ENCODE measurements at regions not wholly inside any gene's neighbourhood (a gene's known extent, or its start where the extent isn't known, plus 50 kb on each side); places are given as distances from the start of the nearest gene placed in this dataset.
"Not testable (repeated sequence)": the region's sequence is repeated elsewhere in the genome, so short reads cannot be mapped to it uniquely, and the experiment has no call there.

- DNase-seq (ENCODE audit: low spot score), result no peak
Measured at GRCh38 chr2:122804494-122804893, 1049.0 kb downstream of the TSN start.

GRCh38 chr2:122805346-122805745 is 1049.9 kb downstream of the TSN start:
- DNase-seq (ENCODE audit: low spot score), result no peak

GRCh38 chr2:122808286-122808969 is 1053.0 kb downstream of the TSN start:
- DNase-seq (ENCODE audit: low spot score), result no peak

GRCh38 chr2:122812214-122812613 is 1056.8 kb downstream of the TSN start:
- not testable (repeated sequence) for DNase-seq (ENCODE audit: low spot score)

GRCh38 chr2:122815120-122815519 is 1059.7 kb downstream of the TSN start:
- no peak for DNase-seq (ENCODE audit: low spot score)

- no peak for DNase-seq (ENCODE audit: low spot score)
Measured at GRCh38 chr2:122816803-122817202, 1061.4 kb downstream of the TSN start.

GRCh38 chr2:122822319-122822718 is 1066.9 kb downstream of the TSN start:
- no peak for DNase-seq (ENCODE audit: low spot score)

GRCh38 chr2:122830157-122830556 is 1074.7 kb downstream of the TSN start:
- DNase-seq (ENCODE audit: low spot score), result no peak

- DNase-seq (ENCODE audit: low spot score), result no peak
Measured at GRCh38 chr2:122831649-122832048, 1076.2 kb downstream of the TSN start.

- no peak for DNase-seq (ENCODE audit: low spot score)
Measured at GRCh38 chr2:122843503-122843902, 1088.1 kb downstream of the TSN start.

- DNase-seq (ENCODE audit: low spot score), result no peak
Measured at GRCh38 chr2:122851161-122851560, 1095.7 kb downstream of the TSN start.

- DNase-seq (ENCODE audit: low spot score), result no peak
Measured at GRCh38 chr2:122851972-122852531, 1096.6 kb downstream of the TSN start.

GRCh38 chr2:122856696-122857095 is 1101.2 kb downstream of the TSN start:
- no peak for DNase-seq (ENCODE audit: low spot score)

- DNase-seq (ENCODE audit: low spot score), result no peak
Measured at GRCh38 chr2:122858075-122858702, 1102.7 kb downstream of the TSN start.

- DNase-seq (ENCODE audit: low spot score), result no peak
Measured at GRCh38 chr2:122858813-122859212, 1103.4 kb downstream of the TSN start.

GRCh38 chr2:122859260-122859659 is 1103.8 kb downstream of the TSN start:
- no peak for DNase-seq (ENCODE audit: low spot score)

- DNase-seq (ENCODE audit: low spot score), result no peak
Measured at GRCh38 chr2:122863532-122863931, 1108.1 kb downstream of the TSN start.

- no peak for DNase-seq (ENCODE audit: low spot score)
Measured at GRCh38 chr2:122864728-122865127, 1109.3 kb downstream of the TSN start.

- no peak for DNase-seq (ENCODE audit: low spot score)
Measured at GRCh38 chr2:122866095-122866494, 1110.6 kb downstream of the TSN start.

GRCh38 chr2:122867941-122868340 is 1112.5 kb downstream of the TSN start:
- DNase-seq (ENCODE audit: low spot score), result no peak

GRCh38 chr2:122868646-122869275 is 1113.3 kb downstream of the TSN start:
- no peak for DNase-seq (ENCODE audit: low spot score)

GRCh38 chr2:122873951-122874350 is 1118.5 kb downstream of the TSN start:
- no peak for DNase-seq (ENCODE audit: low spot score)

All from SW480 (cell line).